KMS-11 (cell line): ENCODE measurements at regions not wholly inside any gene's neighbourhood (a gene's known extent, or its start where the extent isn't known, plus 50 kb on each side); places are given as distances from the start of the nearest gene placed in this dataset.

Experiments
- H2AFZ ChIP-seq: fragments of 200-600 bp; sonication (generic); 2 replicates; pipeline ENCODE4 v1.6.1; 2016; ENCODE audit warnings: antibody characterized with exemption, mixed run types, low read depth
- H3K27ac ChIP-seq: fragments of 200-600 bp; sonication (generic); 2 replicates; pipeline ENCODE4 v1.6.1; 2016; ENCODE audit warnings: mild to moderate bottlenecking, mixed run types
- H3K27me3 ChIP-seq: fragments of 200-600 bp; sonication (generic); 2 replicates; pipeline ENCODE4 v1.6.1; 2017; ENCODE audit warnings: mild to moderate bottlenecking, low read depth, mixed run types, moderate library complexity; ENCODE audit not compliant: insufficient read depth
- H3K36me3 ChIP-seq: fragments of 200-600 bp; sonication (generic); 2 replicates; pipeline ENCODE4 v1.6.1; 2017; ENCODE audit warnings: mild to moderate bottlenecking, mixed run types; ENCODE audit not compliant: insufficient read depth
- H3K4me1 ChIP-seq: fragments of 200-600 bp; sonication (generic); 2 replicates; pipeline ENCODE4 v1.6.1; 2016; ENCODE audit warnings: mild to moderate bottlenecking, low read depth, mixed run types; ENCODE audit not compliant: poor library complexity, severe bottlenecking
- H3K4me2 ChIP-seq: fragments of 200-600 bp; sonication (generic); 2 replicates; pipeline ENCODE4 v1.7.0; 2016; ENCODE audit warnings: mild to moderate bottlenecking, mixed run types
- H3K4me3 ChIP-seq: fragments of 200-600 bp; sonication (generic); IDR thresholded peaks from 2 replicates; pipeline ENCODE4 v1.6.1; 2017; ENCODE audit warnings: low read depth, low read length, mixed read lengths; ENCODE audit not compliant: insufficient read depth
- H3K79me2 ChIP-seq: fragments of 200-600 bp; sonication (generic); 2 replicates; pipeline ENCODE4 v1.6.1; 2016; ENCODE audit warnings: low read depth, mixed run types; ENCODE audit not compliant: insufficient read depth
- H3K9ac ChIP-seq: fragments of 200-600 bp; sonication (generic); 2 replicates; pipeline ENCODE4 v1.6.1; 2016; ENCODE audit warnings: mild to moderate bottlenecking, mixed run types
- H4K20me1 ChIP-seq: fragments of 200-600 bp; sonication (generic); 2 replicates; pipeline ENCODE4 v1.6.1; 2016; ENCODE audit warnings: mild to moderate bottlenecking, mixed run types; ENCODE audit not compliant: insufficient read depth
- TF ChIP-seq, protein P1 (sequence below): fragments of 200-600 bp; sonication (generic); conservative IDR thresholded peaks from 2 replicates; pipeline ENCODE4 v1.6.1; 2017; ENCODE audit warnings: low read depth, mild to moderate bottlenecking, antibody characterized with exemption, low read length, moderate library complexity, mixed read lengths

GRCh38 chr14:38496092-38496491 is 240.2 kb upstream of the CLEC14A start:
- TF ChIP-seq, protein P1, sequence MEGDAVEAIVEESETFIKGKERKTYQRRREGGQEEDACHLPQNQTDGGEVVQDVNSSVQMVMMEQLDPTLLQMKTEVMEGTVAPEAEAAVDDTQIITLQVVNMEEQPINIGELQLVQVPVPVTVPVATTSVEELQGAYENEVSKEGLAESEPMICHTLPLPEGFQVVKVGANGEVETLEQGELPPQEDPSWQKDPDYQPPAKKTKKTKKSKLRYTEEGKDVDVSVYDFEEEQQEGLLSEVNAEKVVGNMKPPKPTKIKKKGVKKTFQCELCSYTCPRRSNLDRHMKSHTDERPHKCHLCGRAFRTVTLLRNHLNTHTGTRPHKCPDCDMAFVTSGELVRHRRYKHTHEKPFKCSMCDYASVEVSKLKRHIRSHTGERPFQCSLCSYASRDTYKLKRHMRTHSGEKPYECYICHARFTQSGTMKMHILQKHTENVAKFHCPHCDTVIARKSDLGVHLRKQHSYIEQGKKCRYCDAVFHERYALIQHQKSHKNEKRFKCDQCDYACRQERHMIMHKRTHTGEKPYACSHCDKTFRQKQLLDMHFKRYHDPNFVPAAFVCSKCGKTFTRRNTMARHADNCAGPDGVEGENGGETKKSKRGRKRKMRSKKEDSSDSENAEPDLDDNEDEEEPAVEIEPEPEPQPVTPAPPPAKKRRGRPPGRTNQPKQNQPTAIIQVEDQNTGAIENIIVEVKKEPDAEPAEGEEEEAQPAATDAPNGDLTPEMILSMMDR: no peak
- H3K9ac ChIP-seq: no peak overlapping the region
- no peaks in the 10 kb centered on the region for H3K79me2 ChIP-seq
- H3K4me2 ChIP-seq: no peak overlapping the region
- H3K36me3 ChIP-seq: no peaks in the 10 kb centered on the region
- no peak overlapping the region for H3K4me3 ChIP-seq
- H3K4me1 ChIP-seq: no peaks in the 10 kb centered on the region
- no peaks in the 10 kb centered on the region for H3K27me3 ChIP-seq
- H3K27ac ChIP-seq: no peak overlapping the region
- H4K20me1 ChIP-seq: no peaks in the 10 kb centered on the region
- H2AFZ ChIP-seq: no peak overlapping the region

- no peaks in the 10 kb centered on the region for H3K27me3 ChIP-seq
- no peaks in the 10 kb centered on the region for H3K79me2 ChIP-seq
- H3K36me3 ChIP-seq: no peaks in the 10 kb centered on the region
- TF ChIP-seq, protein P1: no peak
- no peak overlapping the region for H3K4me3 ChIP-seq
- H3K9ac ChIP-seq: no peak overlapping the region
- H3K4me1 ChIP-seq: no peaks in the 10 kb centered on the region
- no peak overlapping the region for H3K27ac ChIP-seq
- H3K4me2 ChIP-seq: no peak overlapping the region
- H2AFZ ChIP-seq: no peak overlapping the region
- no peaks in the 10 kb centered on the region for H4K20me1 ChIP-seq
Observed at GRCh38 chr14:38490273-38490672, 234.4 kb upstream of the CLEC14A start.

DNA sequence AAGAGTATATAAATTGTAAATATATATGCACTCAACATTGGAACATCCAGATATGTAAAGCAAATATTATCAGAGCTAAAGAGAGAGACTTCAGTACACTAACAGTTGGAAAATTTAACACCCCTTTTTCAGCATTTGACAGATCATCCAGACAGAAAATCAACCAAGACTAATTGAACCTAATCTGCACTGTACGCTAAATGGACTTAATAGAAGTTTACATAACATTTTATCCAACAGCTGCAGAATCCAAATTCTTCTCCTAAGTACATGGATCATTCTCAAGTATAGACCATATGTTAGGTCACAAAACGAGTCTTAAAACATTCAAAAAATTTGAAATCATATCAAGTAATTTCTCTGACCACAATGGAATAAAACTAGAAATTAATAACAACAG is 229.1 kb upstream of the CLEC14A start:
- H3K9ac ChIP-seq: no peak overlapping the region
- H3K4me2 ChIP-seq: no peak overlapping the region
- H3K4me1 ChIP-seq: no peaks in the 10 kb centered on the region
- TF ChIP-seq, protein P1: no peak
- no peaks in the 10 kb centered on the region for H3K79me2 ChIP-seq
- no peak overlapping the region for H3K4me3 ChIP-seq
- H2AFZ ChIP-seq: no peak overlapping the region
- no peaks in the 10 kb centered on the region for H4K20me1 ChIP-seq
- H3K27me3 ChIP-seq: no peaks in the 10 kb centered on the region
- no peaks in the 10 kb centered on the region for H3K36me3 ChIP-seq
- no peak overlapping the region for H3K27ac ChIP-seq

DNA sequence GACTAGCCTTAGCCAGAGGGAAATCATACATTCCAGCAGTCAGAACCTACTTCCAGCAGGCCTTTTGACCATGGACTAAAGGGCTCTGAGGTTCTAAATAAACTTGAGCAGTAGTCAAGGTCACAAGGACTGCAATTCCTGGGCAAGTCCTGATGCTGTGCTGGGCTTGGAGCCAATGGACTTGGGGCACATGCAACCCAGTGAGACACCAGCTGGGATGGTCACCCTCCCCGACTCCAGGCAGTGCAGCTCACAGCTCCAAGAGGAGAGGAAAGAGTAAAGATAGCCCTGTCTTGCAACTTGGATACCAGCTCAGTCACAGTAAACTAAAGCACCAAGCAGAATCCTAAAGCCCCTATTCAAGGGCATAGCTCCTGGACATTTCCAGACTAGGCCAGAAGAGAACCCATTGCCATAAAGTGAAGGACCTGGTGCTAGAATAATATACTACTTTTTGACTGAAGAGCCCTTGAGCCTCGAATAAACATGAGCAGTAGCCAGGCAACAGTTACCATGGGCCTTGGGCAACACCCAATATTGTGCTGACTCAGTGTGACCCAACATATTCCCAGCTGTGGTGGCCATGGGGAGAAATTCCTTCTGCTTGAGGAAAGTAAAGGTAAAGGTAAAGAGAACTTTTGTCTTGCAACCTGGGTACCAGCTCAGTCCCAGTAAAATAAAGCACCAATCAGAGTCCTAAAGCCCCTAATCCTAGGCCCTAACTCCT is 226.2 kb upstream of the CLEC14A start:
- no peak overlapping the region for H3K27ac ChIP-seq
- TF ChIP-seq, protein P1: no peak

More for the DNA sequence above, 226.2 kb upstream of the CLEC14A start:
- Histone ChIP-seq H3K79me2 (no peaks in the 10 kb centered on the region), H3K4me1 (no peaks in the 10 kb centered on the region), H2AFZ (no peak overlapping the region), H3K4me2 (no peak overlapping the region), H3K36me3 (no peaks in the 10 kb centered on the region), H3K9ac (no peak overlapping the region), H3K27me3 (no peaks in the 10 kb centered on the region), H4K20me1 (no peaks in the 10 kb centered on the region), H3K4me3 (no peak overlapping the region)
